ENCODE measurements at regions not wholly inside any gene's neighbourhood (a gene's known extent, or its start where the extent isn't known, plus 50 kb on each side); places are given as distances from the start of the nearest gene placed in this dataset.

GRCh38 chr5:141784529-141784928 is 93.7 kb downstream of the PCDH1 start:
- Mint-ChIP-seq H3K27ac (no peak overlapping the region), H3K9me3 (no peaks in the 10 kb centered on the region), H3K27me3 (peaks cover 27 to 31% of the 10 kb centered on the region in 2 donors), H3K4me3 (no peak overlapping the region), H3K4me1 (no peaks in the 10 kb centered on the region), H3K36me3 (no peaks in the 10 kb centered on the region)
- Histone ChIP-seq H3K36me3 (ENCODE audit: control insufficient read depth in 2 of 2, extremely low read depth in 1 of 2, insufficient read depth in 1 of 2, low read length in 1 of 2) (no peaks in the 10 kb centered on the region), H3K4me3 (ENCODE audit: control insufficient read depth in 1 of 2, extremely low read depth in 1 of 2, low read length in 1 of 2) (no peak overlapping the region), H3K4me1 (ENCODE audit: control insufficient read depth in 1 of 2, extremely low read depth in 1 of 2, insufficient read depth in 2 of 2, low read length in 2 of 2) (no peaks in the 10 kb centered on the region), H3K9me3 (no peaks in the 10 kb centered on the region), H3K27ac (ENCODE audit: low read length) (no peak overlapping the region), H3K27me3 (replicated peaks in 1 of 2; ENCODE audit: control insufficient read depth in 2 of 2, extremely low read depth in 1 of 2, insufficient read depth in 2 of 2, low read length in 1 of 2) (peaks cover 0 to 54% of the 10 kb centered on the region in 2 experiments)
- ChIA-PET POLR2A (no interaction called here), CTCF (no interaction called here)
- DNase-seq: no peak
- no peak for ATAC-seq (replicated peaks in 1 of 4)
- 40% methylated on average over 1 of the region's 5 CpGs for WGBS (ENCODE audit: insufficient coverage)

GRCh38 chr5:141783947-141784296 is 94.3 kb downstream of the PCDH1 start:
- 90% methylated on average over 3 of the region's 4 CpGs for WGBS (ENCODE audit: insufficient coverage)
- ATAC-seq (replicated peaks in 1 of 4) (no peak), DNase-seq (no peak)
- ChIA-PET CTCF (no interaction called here), POLR2A (no interaction called here)
- Histone ChIP-seq H3K4me1 (ENCODE audit: control insufficient read depth in 1 of 2, extremely low read depth in 1 of 2, insufficient read depth in 2 of 2, low read length in 2 of 2) (no peaks in the 10 kb centered on the region), H3K36me3 (ENCODE audit: control insufficient read depth in 2 of 2, extremely low read depth in 1 of 2, insufficient read depth in 1 of 2, low read length in 1 of 2) (no peaks in the 10 kb centered on the region), H3K27me3 (replicated peaks in 1 of 2; ENCODE audit: control insufficient read depth in 2 of 2, extremely low read depth in 1 of 2, insufficient read depth in 2 of 2, low read length in 1 of 2) (peaks cover 0 to 48% of the 10 kb centered on the region in 2 experiments), H3K27ac (ENCODE audit: low read length) (no peak overlapping the region), H3K4me3 (ENCODE audit: control insufficient read depth in 1 of 2, extremely low read depth in 1 of 2, low read length in 1 of 2) (no peak overlapping the region), H3K9me3 (no peaks in the 10 kb centered on the region)
- Mint-ChIP-seq H3K27ac (no peak overlapping the region), H3K9me3 (no peaks in the 10 kb centered on the region), H3K4me1 (no peaks in the 10 kb centered on the region), H3K36me3 (no peaks in the 10 kb centered on the region), H3K27me3 (peaks cover 22 to 25% of the 10 kb centered on the region in 2 donors), H3K4me3 (no peak overlapping the region)

GRCh38 chr5:141783005-141783946 is 94.9 kb downstream of the PCDH1 start:
- Histone ChIP-seq H3K4me1 (ENCODE audit: control insufficient read depth in 1 of 2, extremely low read depth in 1 of 2, insufficient read depth in 2 of 2, low read length in 2 of 2) (no peaks in the 10 kb centered on the region), H3K36me3 (ENCODE audit: control insufficient read depth in 2 of 2, extremely low read depth in 1 of 2, insufficient read depth in 1 of 2, low read length in 1 of 2) (no peaks in the 10 kb centered on the region), H3K9me3 (no peaks in the 10 kb centered on the region), H3K4me3 (ENCODE audit: control insufficient read depth in 1 of 2, extremely low read depth in 1 of 2, low read length in 1 of 2) (no peak overlapping the region), H3K27ac (ENCODE audit: low read length) (no peak overlapping the region), H3K27me3 (replicated peaks in 1 of 2; ENCODE audit: control insufficient read depth in 2 of 2, extremely low read depth in 1 of 2, insufficient read depth in 2 of 2, low read length in 1 of 2) (peaks cover 0 to 42% of the 10 kb centered on the region in 2 experiments)
- ChIA-PET POLR2A (no interaction called here), CTCF (no interaction called here)
- DNase-seq: no peak
- 85% methylated on average over 14 of the region's 17 CpGs for WGBS (ENCODE audit: insufficient coverage)
- no peak overlapping the region for H3K27ac Mint-ChIP-seq
- peaks cover 19 to 20% of the 10 kb centered on the region in 2 donors for H3K27me3 Mint-ChIP-seq
- no peaks in the 10 kb centered on the region for H3K36me3 Mint-ChIP-seq
- ATAC-seq (replicated peaks in 1 of 4): no peak
- no peaks in the 10 kb centered on the region for H3K4me1 Mint-ChIP-seq
- H3K4me3 Mint-ChIP-seq: no peak overlapping the region
- no peaks in the 10 kb centered on the region for H3K9me3 Mint-ChIP-seq

- Mint-ChIP-seq H3K27ac (no peak overlapping the region), H3K9me3 (no peaks in the 10 kb centered on the region), H3K4me1 (no peaks in the 10 kb centered on the region), H3K36me3 (no peaks in the 10 kb centered on the region), H3K27me3 (peaks cover 7 to 13% of the 10 kb centered on the region in 2 donors), H3K4me3 (no peak overlapping the region)
- CTCF ChIA-PET: interaction anchor here in 1 of 2 donors (0.6 to 1.3 kb wide), 2 partner anchors 14 to 99 kb away, joined by 3 read pairs; no protein-coding TSS in a partner anchor
- POLR2A ChIA-PET: no interaction called here
- DNase-seq (no peak), ATAC-seq (replicated peaks in 1 of 4) (no peak)
- H3K36me3 ChIP-seq (ENCODE audit: control insufficient read depth in 2 of 2, extremely low read depth in 1 of 2, insufficient read depth in 1 of 2, low read length in 1 of 2): no peaks in the 10 kb centered on the region
- no peak overlapping the region for H3K4me3 ChIP-seq (ENCODE audit: control insufficient read depth in 1 of 2, extremely low read depth in 1 of 2, low read length in 1 of 2)
- no peak overlapping the region for H3K27ac ChIP-seq (ENCODE audit: low read length)
- WGBS (ENCODE audit: insufficient coverage): no CpG with 5 or more reads among the region's 2 CpGs
- H3K9me3 ChIP-seq: no peaks in the 10 kb centered on the region
- H3K4me1 ChIP-seq (ENCODE audit: control insufficient read depth in 1 of 2, extremely low read depth in 1 of 2, insufficient read depth in 2 of 2, low read length in 2 of 2): no peaks in the 10 kb centered on the region
- peaks cover 0 to 37% of the 10 kb centered on the region in 2 experiments for H3K27me3 ChIP-seq (replicated peaks in 1 of 2; ENCODE audit: control insufficient read depth in 2 of 2, extremely low read depth in 1 of 2, insufficient read depth in 2 of 2, low read length in 1 of 2)
These were observed 96.3 kb downstream of the PCDH1 start for GRCh38 chr5:141781910-141782309.

- Histone ChIP-seq H3K9me3 (no peaks in the 10 kb centered on the region), H3K36me3 (ENCODE audit: control insufficient read depth in 2 of 2, extremely low read depth in 1 of 2, insufficient read depth in 1 of 2, low read length in 1 of 2) (no peaks in the 10 kb centered on the region), H3K27ac (ENCODE audit: low read length) (no peak overlapping the region), H3K4me3 (ENCODE audit: control insufficient read depth in 1 of 2, extremely low read depth in 1 of 2, low read length in 1 of 2) (no peak overlapping the region), H3K4me1 (ENCODE audit: control insufficient read depth in 1 of 2, extremely low read depth in 1 of 2, insufficient read depth in 2 of 2, low read length in 2 of 2) (no peaks in the 10 kb centered on the region), H3K27me3 (replicated peaks in 1 of 2; ENCODE audit: control insufficient read depth in 2 of 2, extremely low read depth in 1 of 2, insufficient read depth in 2 of 2, low read length in 1 of 2) (peaks cover 0 to 33% of the 10 kb centered on the region in 2 experiments)
- Mint-ChIP-seq H3K4me1 (no peaks in the 10 kb centered on the region), H3K9me3 (no peaks in the 10 kb centered on the region), H3K27me3 (peaks cover 6 to 13% of the 10 kb centered on the region in 2 donors), H3K27ac (no peak overlapping the region), H3K4me3 (no peak overlapping the region), H3K36me3 (no peaks in the 10 kb centered on the region)
- ChIA-PET CTCF (interaction anchor here in 1 of 2 donors (0.6 to 1.3 kb wide), 2 partner anchors 15 to 100 kb away, joined by 3 read pairs; no protein-coding TSS in a partner anchor), POLR2A (no interaction called here)
- DNase-seq (no peak), ATAC-seq (replicated peaks in 1 of 4) (no peak)
- no CpG with 5 or more reads among the region's 13 CpGs for WGBS (ENCODE audit: insufficient coverage)
These were observed 97.0 kb downstream of the PCDH1 start for GRCh38 chr5:141780952-141781781.

GRCh38 chr5:141780240-141780951 is 97.8 kb downstream of the PCDH1 start:
- Mint-ChIP-seq H3K36me3 (no peaks in the 10 kb centered on the region), H3K4me1 (no peaks in the 10 kb centered on the region), H3K27ac (no peak overlapping the region), H3K27me3 (peaks cover 3 to 13% of the 10 kb centered on the region in 2 donors), H3K4me3 (no peak overlapping the region), H3K9me3 (no peaks in the 10 kb centered on the region)
- CTCF ChIA-PET: interaction anchor here in 1 of 2 donors (1.3 kb wide), 1 partner anchor 100 kb away, joined by 3 read pairs; no protein-coding TSS in a partner anchor
- ATAC-seq (replicated peaks in 1 of 4) (no peak), DNase-seq (no peak)
- Histone ChIP-seq H3K27ac (ENCODE audit: low read length) (no peak overlapping the region), H3K36me3 (ENCODE audit: control insufficient read depth in 2 of 2, extremely low read depth in 1 of 2, insufficient read depth in 1 of 2, low read length in 1 of 2) (no peaks in the 10 kb centered on the region), H3K9me3 (no peaks in the 10 kb centered on the region), H3K4me3 (ENCODE audit: control insufficient read depth in 1 of 2, extremely low read depth in 1 of 2, low read length in 1 of 2) (no peak overlapping the region), H3K27me3 (replicated peaks in 1 of 2; ENCODE audit: control insufficient read depth in 2 of 2, extremely low read depth in 1 of 2, insufficient read depth in 2 of 2, low read length in 1 of 2) (peaks cover 0 to 30% of the 10 kb centered on the region in 2 experiments), H3K4me1 (ENCODE audit: control insufficient read depth in 1 of 2, extremely low read depth in 1 of 2, insufficient read depth in 2 of 2, low read length in 2 of 2) (no peaks in the 10 kb centered on the region)
- POLR2A ChIA-PET: no interaction called here
- 66% methylated on average over 7 of the region's 10 CpGs for WGBS (ENCODE audit: insufficient coverage)
